Endometrium (tissue), 2 donors: ENCODE measurements at regions not wholly inside any gene's neighbourhood (a gene's known extent, or its start where the extent isn't known, plus 50 kb on each side); places are given as distances from the start of the nearest gene placed in this dataset.
A peak's percentile ranks its signal among the peaks of the same experiment; 100 is the strongest.

Source experiments
- FAIRE-seq: peaks from 2 replicates; lab custom pipeline; 2012; peaks lifted over from hg19 to GRCh38; lab: Jason Lieb, UNC
- donor health status: control.
- donor health status: control.

GRCh38 chr5:63341442-63341841 lies 620.8 kb downstream of the HTR1A start:
- no peak for FAIRE-seq

DNA sequence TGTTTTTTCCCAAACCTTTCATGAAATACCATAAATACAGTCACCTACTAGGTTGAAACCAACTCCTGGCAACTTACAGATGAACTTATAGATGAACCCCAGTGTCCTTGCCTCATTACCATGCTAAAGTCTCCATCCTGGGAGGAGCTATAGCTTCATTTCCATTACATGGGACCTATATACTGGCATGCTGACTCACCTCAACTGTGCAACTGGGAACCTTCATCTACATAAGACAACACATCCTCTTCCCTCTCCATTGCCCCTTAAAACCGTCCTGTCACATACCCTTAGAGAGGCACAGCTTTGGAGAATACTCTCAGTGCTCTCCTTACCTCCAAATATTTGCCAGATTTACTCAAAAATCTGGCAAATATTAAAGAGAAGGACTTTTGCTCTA lies 638.3 kb downstream of the HTR1A start:
- FAIRE-seq = no peak

DNA sequence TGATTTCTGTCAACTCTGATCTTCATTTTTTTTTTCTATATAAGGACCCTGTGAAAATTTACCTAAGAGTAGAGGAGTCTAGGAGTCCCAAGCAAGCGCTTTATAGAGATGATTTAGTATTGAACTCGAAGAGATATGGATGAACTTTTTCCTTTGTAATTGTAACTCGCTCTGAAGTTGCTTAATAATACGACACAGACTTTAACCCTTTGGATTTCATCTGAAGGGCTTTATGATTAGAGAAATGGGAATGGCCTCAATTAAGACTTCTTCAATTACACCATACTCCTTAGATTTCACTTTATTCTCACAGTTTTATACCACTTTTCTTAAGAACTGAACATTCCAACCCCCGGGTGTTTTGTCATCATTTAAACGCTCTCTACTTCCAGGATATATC lies 647.7 kb downstream of the HTR1A start:
- no peak for FAIRE-seq

DNA sequence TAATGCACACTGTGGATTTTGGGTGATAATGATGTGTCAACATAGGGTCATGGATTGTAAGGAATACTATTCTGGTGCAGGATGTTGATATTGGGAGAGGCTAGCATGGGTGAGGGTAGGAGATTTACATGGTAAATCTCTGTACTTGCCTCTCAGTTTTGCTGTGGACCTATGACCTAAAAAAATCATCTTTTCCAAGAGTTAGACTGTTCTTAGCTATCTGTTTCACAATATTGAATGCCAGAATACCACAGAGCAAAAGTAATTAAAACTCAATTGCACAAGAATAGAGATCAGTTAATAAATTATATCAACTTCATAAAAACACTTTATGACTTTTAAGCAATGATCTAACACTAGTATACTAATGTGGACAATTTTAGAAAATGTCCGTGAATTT lies 651.6 kb downstream of the HTR1A start:
- no peak for FAIRE-seq

GRCh38 chr5:63306909-63307308 lies 655.3 kb downstream of the HTR1A start:
- no peak for FAIRE-seq

DNA sequence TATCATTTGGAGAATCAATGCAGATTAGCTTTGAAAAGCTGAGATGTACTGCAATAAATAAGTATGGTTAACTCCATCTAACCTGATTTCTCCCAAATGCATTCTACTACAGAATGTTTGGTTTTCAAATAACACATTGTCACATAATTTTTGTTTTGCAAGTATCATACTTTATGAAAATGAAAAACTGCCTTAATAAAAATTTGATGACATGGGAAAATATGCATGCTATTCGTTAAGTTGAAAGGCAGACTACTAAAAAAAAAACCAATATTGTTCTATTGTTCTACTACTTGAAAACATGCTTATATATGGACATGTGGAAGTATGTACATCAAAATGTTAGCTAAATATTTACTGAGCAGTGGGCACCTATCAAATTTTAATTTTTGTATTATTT lies 668.9 kb downstream of the HTR1A start:
- no peak for FAIRE-seq

GRCh38 chr5:63286724-63287123 lies 675.5 kb downstream of the HTR1A start:
- no peak for FAIRE-seq

DNA sequence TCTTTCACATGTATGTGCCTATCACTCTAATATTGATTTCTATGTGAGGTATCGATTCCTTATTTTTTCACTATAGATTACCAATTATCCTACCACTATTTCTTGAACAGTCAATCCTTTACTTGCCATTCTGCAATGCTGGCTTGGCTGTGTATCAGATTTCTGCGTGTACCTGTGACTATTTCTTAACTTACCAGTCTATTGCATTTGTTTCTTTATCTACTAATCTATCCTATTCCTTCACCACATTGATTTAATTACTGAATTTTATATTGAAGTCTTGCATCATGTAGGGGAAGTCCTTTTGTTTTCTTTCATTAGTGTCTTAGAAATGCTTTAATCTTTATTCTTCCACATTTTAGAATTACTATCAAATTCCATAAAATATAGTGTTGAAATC lies 684.8 kb downstream of the LRRC70 start:
- no peak for FAIRE-seq

DNA sequence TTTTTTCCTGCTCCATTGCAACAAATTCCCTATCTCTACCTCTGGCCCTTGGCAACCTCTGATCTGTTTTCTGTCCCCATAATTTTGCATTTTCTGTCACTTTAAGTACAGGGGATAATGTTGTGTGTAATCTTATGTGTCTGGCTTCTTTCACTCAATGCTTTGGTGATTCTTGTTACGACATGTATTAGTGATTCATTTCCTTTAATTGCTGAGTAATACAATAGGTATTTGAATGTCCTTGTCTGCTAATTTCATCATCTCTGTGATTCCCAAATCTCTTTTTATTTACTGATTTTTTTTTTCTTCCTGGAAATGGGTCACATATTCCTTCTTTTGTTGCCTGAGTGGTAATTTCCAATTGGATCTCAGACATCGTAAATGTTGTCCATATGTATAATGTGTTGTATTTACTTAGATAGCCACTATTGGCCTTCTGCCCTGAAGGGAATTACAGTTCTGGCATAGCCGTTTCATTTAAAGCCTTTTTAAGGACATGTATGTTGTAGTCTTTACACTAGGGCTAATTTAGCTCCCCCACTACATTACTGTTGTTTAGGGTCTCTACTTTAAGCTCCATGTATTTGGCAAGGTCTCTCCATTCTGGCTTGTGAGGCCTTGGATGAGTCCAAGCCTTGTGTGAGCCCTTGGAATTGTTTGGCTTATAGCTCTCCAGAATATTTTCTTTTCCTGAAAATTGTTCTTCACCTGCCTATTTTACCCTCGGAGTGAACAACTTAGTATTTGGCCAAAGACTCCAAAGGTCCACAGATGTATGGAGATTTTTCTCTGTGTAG lies 683.8 kb downstream of the LRRC70 start:
- FAIRE-seq = peak; percentile 85

- FAIRE-seq = no peak
Measured at GRCh38 chr5:63261695-63262094, 683.1 kb downstream of the LRRC70 start.

- no peak for FAIRE-seq
Measured at GRCh38 chr5:63255594-63255993, 677.0 kb downstream of the LRRC70 start.

DNA sequence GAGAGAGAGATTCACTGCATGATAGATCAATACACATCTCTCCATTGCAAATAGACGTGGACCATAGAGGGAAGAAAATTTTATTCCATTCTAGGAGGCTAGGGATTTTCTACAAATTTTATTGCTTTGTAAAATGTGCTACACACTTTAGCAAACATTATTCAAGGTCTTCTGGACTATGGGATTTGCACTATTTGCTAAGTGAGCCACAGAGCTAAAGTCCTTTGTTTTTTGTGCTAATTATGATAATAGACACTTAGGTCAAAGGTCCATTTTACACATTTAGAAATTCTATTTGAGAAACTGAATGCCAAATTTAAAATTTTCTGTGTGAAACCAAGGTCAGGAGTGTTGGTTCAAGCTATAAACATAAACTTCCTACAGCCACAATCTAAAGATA lies 672.3 kb downstream of the LRRC70 start:
- no peak for FAIRE-seq

DNA sequence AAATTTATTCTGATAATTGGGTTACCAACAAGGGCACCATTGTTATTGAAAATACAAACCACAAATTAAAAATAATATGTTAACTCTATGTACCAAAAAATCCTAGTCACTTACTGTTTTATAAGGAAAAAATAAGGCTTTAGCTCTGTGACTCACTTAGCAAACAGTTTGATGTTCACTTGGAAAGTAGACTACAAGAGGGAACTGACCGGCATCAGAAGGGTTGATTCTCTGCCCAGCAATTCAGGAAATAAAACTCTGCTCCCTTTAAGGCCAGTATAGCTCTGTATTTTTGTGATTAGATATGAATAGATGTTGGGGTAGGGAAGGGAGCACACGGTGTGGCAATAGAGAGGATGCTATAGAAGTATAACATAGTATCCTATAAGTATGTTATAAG lies 671.3 kb downstream of the LRRC70 start:
- no peak for FAIRE-seq

- FAIRE-seq = no peak
Measured at GRCh38 chr5:63247651-63248050, 669.0 kb downstream of the LRRC70 start.

DNA sequence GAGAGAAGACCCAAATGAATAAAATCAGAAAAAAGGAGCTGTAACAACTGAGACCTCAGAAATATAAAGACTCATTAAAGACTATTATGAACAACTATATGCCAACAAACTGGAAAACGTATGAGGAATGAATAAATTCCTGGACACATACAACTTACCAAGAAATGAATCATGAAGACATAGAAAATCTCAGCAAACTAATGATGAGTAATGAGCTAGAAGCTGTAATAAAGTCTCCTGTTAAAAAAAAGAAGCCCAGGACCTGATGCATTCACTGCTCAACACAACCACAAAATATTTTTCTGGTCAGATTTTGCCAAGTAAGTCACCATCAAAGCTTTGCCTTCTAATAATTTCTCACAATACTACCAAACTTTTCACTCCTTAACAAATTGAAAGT lies 666.7 kb downstream of the LRRC70 start:
- FAIRE-seq = peak; percentile 53

GRCh38 chr5:63240063-63240755 lies 661.6 kb downstream of the LRRC70 start:
- no peak for FAIRE-seq

GRCh38 chr5:63233911-63234310 lies 655.3 kb downstream of the LRRC70 start:
- FAIRE-seq = no peak

- no peak for FAIRE-seq
Measured at GRCh38 chr5:63233361-63233760, 654.7 kb downstream of the LRRC70 start.

- FAIRE-seq = no peak
Measured at GRCh38 chr5:63230754-63231153, 652.1 kb downstream of the LRRC70 start.

- no peak for FAIRE-seq
Measured at GRCh38 chr5:63228154-63228553, 649.5 kb downstream of the LRRC70 start.

DNA sequence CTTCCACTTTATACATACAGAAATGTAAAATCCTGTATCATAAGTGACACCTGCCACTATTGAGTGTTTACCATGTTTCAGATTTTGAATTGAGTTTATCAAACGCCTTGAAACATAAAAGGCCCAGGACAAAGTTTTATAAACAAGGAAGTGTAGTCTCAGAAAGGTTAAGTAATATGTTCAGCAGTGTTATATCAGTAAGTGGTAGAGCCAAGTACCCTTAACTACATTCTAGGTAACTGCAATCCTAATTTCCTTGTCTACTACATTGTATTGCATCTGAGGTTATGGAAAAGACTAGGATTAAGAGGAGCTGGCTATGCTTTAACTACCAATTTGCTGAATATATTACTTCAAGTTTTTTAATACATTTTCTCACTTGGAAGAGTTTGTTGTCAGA lies 641.6 kb downstream of the LRRC70 start:
- no peak for FAIRE-seq

GRCh38 chr5:63217422-63217821 lies 638.8 kb downstream of the LRRC70 start:
- no peak for FAIRE-seq

- FAIRE-seq = no peak
Measured at GRCh38 chr5:63213256-63213655, 634.6 kb downstream of the LRRC70 start.
